HG03432 (cell line): ENCODE measurements at regions not wholly inside any gene's neighbourhood (a gene's known extent, or its start where the extent isn't known, plus 50 kb on each side); places are given as distances from the start of the nearest gene placed in this dataset.
A peak's percentile ranks its signal among the peaks of the same experiment; 100 is the strongest.
"Not testable (repeated sequence)": the region's sequence is repeated elsewhere in the genome, so short reads cannot be mapped to it uniquely, and the experiment has no call there.

Experiments
- ATAC-seq: cut with Tn5 transposase; IDR thresholded peaks from one replicate; pipeline ENCODE4 v1.9.1; 2021; ENCODE audit warnings: mild to moderate bottlenecking, moderate library complexity; ENCODE audit not compliant: unreplicated experiment

GRCh38 chr4:138588501-138588900 is 346.4 kb upstream of the SLC7A11 start:
- peak; percentile 52 for ATAC-seq

- ATAC-seq = no peak
Measured at GRCh38 chr4:138579146-138579545, 337.0 kb upstream of the SLC7A11 start.

GRCh38 chr4:138577826-138578225 is 335.7 kb upstream of the SLC7A11 start:
- ATAC-seq = not testable (repeated sequence)

GRCh38 chr4:138577145-138577544 is 335.0 kb upstream of the SLC7A11 start:
- ATAC-seq = no peak

GRCh38 chr4:138576684-138577083 is 334.5 kb upstream of the SLC7A11 start:
- ATAC-seq = no peak

- no peak for ATAC-seq
Measured at GRCh38 chr4:138573246-138573645, 331.1 kb upstream of the SLC7A11 start.

- no peak for ATAC-seq
Measured at GRCh38 chr4:138572007-138572406, 329.9 kb upstream of the SLC7A11 start.

GRCh38 chr4:138567696-138568095 is 325.5 kb upstream of the SLC7A11 start:
- ATAC-seq = no peak

- no peak for ATAC-seq
Measured at GRCh38 chr4:138565576-138565975, 323.4 kb upstream of the SLC7A11 start.

- ATAC-seq = peak; percentile 76
Measured at GRCh38 chr4:138562544-138562991, 320.4 kb upstream of the SLC7A11 start.

GRCh38 chr4:138561906-138562305 is 319.8 kb upstream of the SLC7A11 start:
- no peak for ATAC-seq

- ATAC-seq = no peak
Measured at GRCh38 chr4:138561276-138561880, 319.2 kb upstream of the SLC7A11 start.

GRCh38 chr4:138560448-138560847 is 318.3 kb upstream of the SLC7A11 start:
- ATAC-seq = no peak

GRCh38 chr4:138558886-138559285 is 316.7 kb upstream of the SLC7A11 start:
- ATAC-seq = no peak

- ATAC-seq = peak; percentile 94
Measured at GRCh38 chr4:138555584-138555983, 313.4 kb upstream of the SLC7A11 start.

- no peak for ATAC-seq
Measured at GRCh38 chr4:138555108-138555507, 313.0 kb upstream of the SLC7A11 start.

- no peak for ATAC-seq
Measured at GRCh38 chr4:138553001-138553845, 311.1 kb upstream of the SLC7A11 start.

GRCh38 chr4:138542191-138542776 is 300.1 kb upstream of the SLC7A11 start:
- ATAC-seq = no peak

- no peak for ATAC-seq
Measured at GRCh38 chr4:138540056-138540800, 298.1 kb upstream of the SLC7A11 start.

- no peak for ATAC-seq
Measured at GRCh38 chr4:138538743-138539142, 296.6 kb upstream of the SLC7A11 start.
